ENCODE measurements at regions not wholly inside any gene's neighbourhood (a gene's known extent, or its start where the extent isn't known, plus 50 kb on each side); places are given as distances from the start of the nearest gene placed in this dataset.

GRCh38 chr4:183852910-183853547 lies 52.1 kb upstream of the STOX2 start:
- Histone ChIP-seq H4K20me1 (ENCODE audit: insufficient read depth, low read length) (no peaks in the 10 kb centered on the region), H3K4me1 (ENCODE audit: control insufficient read depth, insufficient read depth, low read length) (no peaks in the 10 kb centered on the region), H3K14ac (replicated peaks; ENCODE audit: low read depth, low read length) (no peak overlapping the region), H3K9me3 (ENCODE audit: control insufficient read depth, insufficient read depth, low read length) (peaks cover 2% of the 10 kb centered on the region; the same call in 1 of the 2 replicates), H3K4me2 (ENCODE audit: low read depth, low read length) (no peak overlapping the region), H2AK5ac (ENCODE audit: low read depth, low read length) (no peak overlapping the region), H3K4me3 (ENCODE audit: insufficient read depth, low read depth, low read length) (no peak overlapping the region), H3K27me3 (ENCODE audit: control insufficient read depth, insufficient read depth, low read length) (peaks cover 8% of the 10 kb centered on the region; the same call in 1 of the 2 replicates), H2BK20ac (ENCODE audit: low read depth, low read length) (no peak overlapping the region), H3K79me1 (ENCODE audit: low read depth in 1 of 2, low read length in 2 of 2) (no peaks in the 10 kb centered on the region), H2AK9ac (replicated peaks; ENCODE audit: low read depth, low read length, poor library complexity) (no peak overlapping the region), H3K18ac (ENCODE audit: low read depth, low read length) (no peak overlapping the region), H2AFZ (replicated peaks; ENCODE audit: low read length, poor library complexity) (no peak overlapping the region), H3K23ac (ENCODE audit: low read depth, low read length) (no peak overlapping the region), H4K91ac (ENCODE audit: insufficient read depth, low read depth, low read length) (no peak overlapping the region), H3K36me3 (ENCODE audit: control insufficient read depth, insufficient read depth, low read length) (no peaks in the 10 kb centered on the region), H2BK5ac (ENCODE audit: low read depth, low read length, poor library complexity, severe bottlenecking) (no peak overlapping the region), H3K4ac (ENCODE audit: low read depth, low read length) (no peak overlapping the region), H2BK15ac (ENCODE audit: low read depth, low read length) (no peak overlapping the region), H4K5ac (ENCODE audit: low read depth, low read length) (no peak overlapping the region), H2BK120ac (ENCODE audit: low read depth, low read length) (no peak overlapping the region), H3K27ac (ENCODE audit: insufficient read depth, low read length) (no peak overlapping the region), H3K9ac (ENCODE audit: low read depth, low read length) (no peak overlapping the region), H3K9me1 (ENCODE audit: insufficient read depth, low read length) (no peaks in the 10 kb centered on the region), H4K8ac (ENCODE audit: low read depth in 2 of 2, low read length in 2 of 2) (no peak overlapping the region), H3K56ac (ENCODE audit: extremely low read depth, insufficient read depth, low read length) (no peak overlapping the region)
- dilution Hi-C loops (cut with HindIII; ENCODE audit: low sequenced_read_pairs, unreplicated experiment) (no loop called here), intact Hi-C loops (cut with micrococcal nuclease) (no loop called here), in situ Hi-C loops (cut with MboI; ENCODE audit: low sequenced_read_pairs) (no loop called here)
- no CpG with 5 or more reads among the region's 10 CpGs for WGBS, 2 experiments (ENCODE audit: extremely low coverage in 2 of 2, insufficient read length in 1 of 2)
- TF ChIP-seq MXI1 (IDR thresholded peaks at IDR 0.05; ENCODE audit: borderline replicate concordance, low read depth, low read length) (no peak), RAD21 (IDR thresholded peaks at IDR 0.05; ENCODE audit: low read length) (no peak), SMC3 (IDR thresholded peaks at IDR 0.05; ENCODE audit: low read depth, low read length) (no peak), MAFK (IDR thresholded peaks at IDR 0.05; ENCODE audit: low read depth, low read length) (no peak)
- ATAC-seq (ENCODE audit: low read depth): no peak
- ChIA-PET CTCF (no interaction called here), POLR2A (ENCODE audit: unreplicated experiment) (no interaction called here)
- DNase-seq: no peak
- no TSS peak for BruUV-seq (replicated peaks)
